ENCODE measurements at regions not wholly inside any gene's neighbourhood (a gene's known extent, or its start where the extent isn't known, plus 50 kb on each side); places are given as distances from the start of the nearest gene placed in this dataset.

DNA sequence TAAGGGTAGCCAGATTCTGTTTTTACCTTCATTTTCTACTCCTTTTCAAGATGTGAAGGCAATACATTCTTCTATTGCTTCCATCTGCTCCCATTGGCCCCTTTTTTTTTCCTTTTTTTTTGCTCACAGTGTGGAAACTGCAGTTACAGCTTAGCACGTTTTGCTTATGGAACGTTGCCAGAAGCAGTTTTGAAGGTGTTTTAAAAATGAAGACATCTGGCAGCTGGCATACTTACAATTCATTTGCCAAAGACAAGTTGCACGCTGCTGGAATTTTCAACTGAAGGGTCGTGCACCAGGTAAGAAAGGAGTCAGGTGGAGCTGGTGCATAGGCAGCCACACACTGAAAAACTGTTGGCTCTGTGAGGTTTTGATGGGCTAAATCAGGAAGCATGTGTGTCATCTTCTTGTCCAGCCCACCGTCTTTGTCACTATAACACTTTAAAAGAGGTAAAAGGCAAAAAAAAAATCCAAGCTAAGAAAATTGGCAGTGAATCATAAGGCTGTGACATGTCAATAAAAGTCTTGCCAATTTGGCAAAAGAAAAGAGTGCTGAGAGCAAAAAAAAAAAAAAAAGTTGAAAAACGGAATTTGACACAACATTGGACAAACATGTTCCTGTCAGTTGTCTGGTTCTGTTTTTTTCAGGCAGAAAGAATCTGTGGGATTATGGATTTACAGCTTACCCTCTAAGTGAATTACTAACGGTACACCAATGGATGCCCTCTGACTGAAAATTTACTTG, 225.4 kb upstream of the SOX2 start:
- TF ChIP-seq POLR2A (IDR thresholded peaks at IDR 0.05), result no peak
- TF ChIP-seq POLR2AphosphoS5 (IDR thresholded peaks at IDR 0.05), result no peak

All from upper lobe of left lung (tissue), 4 donors.